Type B pancreatic cell (in vitro differentiated cells): ENCODE measurements at regions not wholly inside any gene's neighbourhood (a gene's known extent, or its start where the extent isn't known, plus 50 kb on each side); places are given as distances from the start of the nearest gene placed in this dataset.

Experiments used
- DNase-seq: peaks from one replicate; pipeline ENCODE4 v3.0.0; 2021; ENCODE audit warnings: mixed read lengths; ENCODE audit not compliant: unreplicated experiment; ENCODE audit errors: extremely low spot score
- H3K27ac Mint-ChIP-seq: 2 replicates; pipeline ENCODE4 v1.8.0; 2021; ENCODE audit warnings: mild to moderate bottlenecking, mixed read lengths
- H3K27me3 Mint-ChIP-seq: 2 replicates; pipeline ENCODE4 v1.8.0; 2021; ENCODE audit warnings: mixed read lengths
- H3K36me3 Mint-ChIP-seq: 2 replicates; pipeline ENCODE4 v1.8.0; 2021; ENCODE audit warnings: mixed read lengths
- H3K4me1 Mint-ChIP-seq: one replicate; pipeline ENCODE4 v1.8.0; 2021; ENCODE audit warnings: mixed read lengths; ENCODE audit not compliant: unreplicated experiment
- H3K4me3 Mint-ChIP-seq: 2 replicates; pipeline ENCODE4 v1.8.0; 2021; ENCODE audit warnings: mild to moderate bottlenecking, mixed read lengths
- H3K9me3 Mint-ChIP-seq: 2 replicates; pipeline ENCODE4 v1.8.0; 2021; ENCODE audit warnings: mixed read lengths
- CTCF ChIP-seq: fragments of 200-600 bp; sonication (generic); conservative IDR thresholded peaks from 2 replicates; pipeline ENCODE4 v1.5.0; 2021; ENCODE audit warnings: antibody characterized with exemption, mild to moderate bottlenecking

- Mint-ChIP-seq H3K27me3 (peaks cover 59% of the 10 kb centered on the region), H3K4me3 (no peak overlapping the region), H3K36me3 (no peaks in the 10 kb centered on the region), H3K27ac (no peak overlapping the region), H3K9me3 (no peaks in the 10 kb centered on the region), H3K4me1 (no peaks in the 10 kb centered on the region)
- peak; percentile 31 for DNase-seq
- TF ChIP-seq CTCF = no peak
These were observed 402.8 kb downstream of the BRD1 start for GRCh38 chr22:49424893-49425270.

DNA sequence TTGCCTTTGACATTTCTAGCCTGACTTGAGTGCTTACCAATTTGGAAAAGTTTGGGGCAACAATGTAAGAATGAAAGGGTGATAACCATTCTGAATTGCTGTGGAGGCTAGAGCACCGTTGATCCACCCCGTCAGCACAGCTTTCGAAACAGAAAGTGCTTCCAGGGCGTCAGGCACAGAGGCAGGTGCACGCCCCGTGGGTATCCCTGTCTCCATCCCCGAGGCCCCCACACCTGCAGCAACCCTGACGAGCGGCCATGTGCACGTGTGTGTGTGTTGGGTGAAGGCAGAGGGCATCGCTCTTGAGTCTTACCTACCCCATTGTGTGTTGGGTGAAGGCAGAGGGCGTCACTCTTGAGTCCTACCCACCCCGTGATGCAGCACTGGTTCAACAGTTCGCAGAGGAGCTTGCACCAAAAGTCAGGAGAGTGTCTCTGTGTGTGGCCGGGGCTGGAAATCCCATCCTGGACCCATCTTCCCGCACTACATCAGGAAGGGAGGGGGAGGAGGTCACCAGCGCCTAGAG, 404.5 kb downstream of the BRD1 start:
- Mint-ChIP-seq H3K27me3 (peaks cover 51% of the 10 kb centered on the region), H3K27ac (no peak overlapping the region), H3K4me1 (no peaks in the 10 kb centered on the region), H3K36me3 (no peaks in the 10 kb centered on the region), H3K9me3 (no peaks in the 10 kb centered on the region), H3K4me3 (no peak overlapping the region)
- DNase-seq = no peak
- no peak for TF ChIP-seq CTCF

GRCh38 chr22:49422701-49423100, 405.0 kb downstream of the BRD1 start:
- Mint-ChIP-seq H3K36me3 (no peaks in the 10 kb centered on the region), H3K27ac (peak overlapping the region; percentile 59), H3K4me3 (no peak overlapping the region), H3K27me3 (peaks cover 49% of the 10 kb centered on the region), H3K4me1 (no peaks in the 10 kb centered on the region), H3K9me3 (no peaks in the 10 kb centered on the region)
- DNase-seq = no peak
- no peak for TF ChIP-seq CTCF

DNA sequence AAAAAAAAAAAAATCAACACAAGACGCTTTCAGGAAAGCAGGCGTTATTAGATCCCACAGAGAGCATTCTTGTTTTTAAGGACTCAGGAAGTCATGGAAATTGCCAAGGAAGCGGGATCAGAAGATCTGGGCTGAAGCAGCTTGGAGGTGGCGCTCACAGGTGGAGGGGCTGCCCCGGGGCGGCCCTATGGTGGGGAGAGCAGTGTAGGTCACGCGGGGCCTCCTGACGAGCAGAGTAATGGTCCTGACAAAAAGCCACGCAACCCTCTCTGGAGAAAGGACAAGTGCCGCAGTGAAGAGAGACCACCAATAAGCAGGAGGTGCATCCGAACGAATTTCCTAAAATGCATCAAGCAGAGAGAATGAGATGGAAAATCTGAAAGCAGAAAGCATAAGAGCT, 407.0 kb downstream of the BRD1 start:
- H3K27me3 Mint-ChIP-seq = peaks cover 35% of the 10 kb centered on the region
- H3K4me1 Mint-ChIP-seq = no peaks in the 10 kb centered on the region
- no peak overlapping the region for H3K27ac Mint-ChIP-seq
- no peak overlapping the region for H3K4me3 Mint-ChIP-seq
- TF ChIP-seq CTCF = no peak
- H3K36me3 Mint-ChIP-seq = no peaks in the 10 kb centered on the region
- DNase-seq = peak; percentile 40
- no peaks in the 10 kb centered on the region for H3K9me3 Mint-ChIP-seq

DNA sequence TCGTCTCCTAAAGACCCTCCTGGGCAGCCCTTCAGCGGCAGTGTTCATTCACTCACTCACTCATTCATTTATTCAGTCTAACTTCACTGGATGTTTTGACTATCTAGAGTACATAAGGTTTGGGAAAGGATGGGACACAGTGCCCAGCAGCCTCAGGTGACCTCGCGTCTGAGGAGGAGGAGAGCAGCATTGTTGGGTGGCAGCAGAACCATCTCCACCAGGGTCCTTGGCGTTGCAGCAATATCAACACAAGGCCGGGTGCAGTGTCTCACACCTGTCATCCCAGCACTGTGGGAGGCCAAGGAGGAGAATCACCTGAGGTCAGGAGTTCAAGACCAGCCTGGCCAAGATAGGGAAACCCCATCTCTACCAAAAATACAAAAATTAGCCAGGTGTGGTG, 408.0 kb downstream of the BRD1 start:
- peaks cover 31% of the 10 kb centered on the region for H3K27me3 Mint-ChIP-seq
- peak; percentile 43 for DNase-seq
- TF ChIP-seq CTCF = no peak
- no peaks in the 10 kb centered on the region for H3K4me1 Mint-ChIP-seq
- no peak overlapping the region for H3K4me3 Mint-ChIP-seq
- no peaks in the 10 kb centered on the region for H3K9me3 Mint-ChIP-seq
- H3K27ac Mint-ChIP-seq = no peak overlapping the region
- H3K36me3 Mint-ChIP-seq = no peaks in the 10 kb centered on the region

GRCh38 chr22:49418943-49419342, 408.7 kb downstream of the BRD1 start:
- peak; percentile 13 for DNase-seq
- Mint-ChIP-seq H3K27ac (no peak overlapping the region), H3K4me1 (no peaks in the 10 kb centered on the region), H3K27me3 (peaks cover 26% of the 10 kb centered on the region), H3K9me3 (no peaks in the 10 kb centered on the region), H3K36me3 (no peaks in the 10 kb centered on the region), H3K4me3 (no peak overlapping the region)
- no peak for TF ChIP-seq CTCF
